Liver (tissue), 2 donors: ENCODE measurements at regions not wholly inside any gene's neighbourhood (a gene's known extent, or its start where the extent isn't known, plus 50 kb on each side); places are given as distances from the start of the nearest gene placed in this dataset.

Experiments used
- CTCF ChIP-seq: fragments of 150-350 bp; IDR thresholded peaks from 2 replicates; pipeline ENCODE4 v1.5.1; 2017; ENCODE audit warnings: improper control_type of control experiment, low read depth, low read length; ENCODE audit not compliant: missing input control
- MAX ChIP-seq: IDR thresholded peaks from 2 replicates; pipeline ENCODE4 v1.6.1; 2016; ENCODE audit warnings: antibody characterized with exemption
- YY1 ChIP-seq: IDR thresholded peaks from 2 replicates; pipeline ENCODE4 v1.6.1; 2016; ENCODE audit warnings: antibody characterized with exemption, mild to moderate bottlenecking
- donor health status: healthy.

GRCh38 chr6:40714143-40714542 is 127.0 kb upstream of the LRFN2 start:
- TF ChIP-seq YY1 = no peak
- TF ChIP-seq CTCF = no peak
- TF ChIP-seq MAX = no peak
